ENCODE measurements at regions not wholly inside any gene's neighbourhood (a gene's known extent, or its start where the extent isn't known, plus 50 kb on each side); places are given as distances from the start of the nearest gene placed in this dataset.
A peak's percentile ranks its signal among the peaks of the same experiment; 100 is the strongest.

DNA sequence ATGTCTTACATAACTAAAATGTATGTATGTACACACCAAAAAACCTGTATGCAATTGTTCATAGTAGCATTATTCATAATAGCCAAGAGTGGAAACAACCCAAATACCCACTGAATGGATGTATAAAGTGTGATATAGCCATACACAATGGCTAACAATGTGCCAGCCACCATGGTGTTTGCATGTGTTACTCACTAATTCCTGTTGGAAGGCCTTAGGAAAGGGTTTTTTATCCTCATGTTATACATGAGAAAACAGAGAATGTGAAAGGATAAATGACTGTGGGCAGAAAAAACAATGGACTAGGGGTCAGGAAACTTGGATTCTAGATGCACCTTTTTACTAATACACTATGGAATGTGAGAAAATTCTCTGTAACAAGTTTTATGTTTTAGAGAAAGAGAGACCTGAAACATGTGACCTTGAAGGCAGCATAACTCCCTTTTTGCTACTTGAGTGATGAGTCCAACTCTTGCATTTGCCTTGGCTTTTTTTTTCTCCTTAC is 55.7 kb downstream of the TIGD2 start:
- DNase-seq, result no peak

DNA sequence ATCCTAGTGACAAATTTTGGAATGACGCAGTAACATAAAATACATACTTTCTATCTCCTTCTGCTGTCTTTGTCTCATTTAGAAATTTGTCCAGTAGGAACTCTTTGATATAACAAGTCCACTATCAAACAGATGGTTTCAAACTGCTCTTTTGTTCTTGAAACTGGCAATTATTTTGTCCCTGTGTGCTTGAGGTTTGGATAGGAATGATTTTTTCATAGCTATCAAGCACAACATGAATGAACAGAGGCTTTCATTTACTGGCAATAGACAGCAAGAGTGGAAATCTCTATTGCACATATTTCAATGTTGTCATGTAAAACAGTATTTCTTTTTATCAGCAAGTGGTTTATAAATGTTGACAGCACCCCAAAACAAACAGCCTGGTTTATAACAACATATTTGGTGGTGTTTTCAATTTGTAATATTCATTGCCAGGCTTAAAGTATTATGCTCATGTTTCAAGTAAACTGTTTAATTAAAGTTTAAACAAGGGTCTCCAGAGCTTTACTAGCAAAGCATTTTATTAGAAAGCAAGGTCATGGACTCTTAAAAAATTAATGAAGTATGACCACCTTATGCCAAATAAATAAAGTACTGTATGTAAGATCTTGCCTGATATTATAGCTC is 60.0 kb downstream of the TIGD2 start:
- DNase-seq, result peak; percentile 12 to 19

DNA sequence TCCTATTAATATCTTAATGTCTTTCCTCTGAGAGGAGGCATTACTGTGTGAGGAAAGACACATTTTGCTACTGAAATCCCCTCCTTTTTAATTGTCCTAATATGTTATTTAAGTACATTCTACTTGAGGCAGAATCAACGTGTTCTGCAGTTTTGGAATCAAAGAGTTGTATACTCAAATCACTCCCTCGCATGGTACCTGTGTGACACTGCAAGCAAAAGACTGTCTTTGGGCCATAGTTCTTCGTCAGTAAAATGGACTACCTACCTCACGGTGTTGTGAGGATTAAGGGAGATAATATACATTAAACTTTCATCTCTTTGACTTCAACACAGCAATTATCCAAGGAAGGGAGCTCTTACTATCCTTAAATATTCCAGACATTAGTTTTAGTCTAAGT is 61.5 kb downstream of the TIGD2 start:
- DNase-seq, result no peak

- DNase-seq, result no peak
Measured at GRCh38 chr4:89173336-89174090, 62.2 kb downstream of the TIGD2 start.

GRCh38 chr4:89174784-89175183 is 63.5 kb downstream of the TIGD2 start:
- no peak for DNase-seq

GRCh38 chr4:89175611-89176010 is 64.3 kb downstream of the TIGD2 start:
- no peak for DNase-seq

GRCh38 chr4:89177807-89178206 is 66.5 kb downstream of the TIGD2 start:
- no peak for DNase-seq

GRCh38 chr4:89184407-89184806 is 73.1 kb downstream of the TIGD2 start:
- no peak for DNase-seq

All from right lung (tissue), 2 donors.